ENCODE measurements at regions not wholly inside any gene's neighbourhood (a gene's known extent, or its start where the extent isn't known, plus 50 kb on each side); places are given as distances from the start of the nearest gene placed in this dataset.

- H4K20me1 ChIP-seq (ENCODE audit: insufficient read depth): no peaks in the 10 kb centered on the region
- H3K4me1 ChIP-seq (ENCODE audit: control insufficient read depth in 1 of 2, insufficient read depth in 2 of 2, low read length in 2 of 2): peaks cover 3 to 5% of the 10 kb centered on the region in 2 experiments
- no peaks in the 10 kb centered on the region for H3K79me2 ChIP-seq (ENCODE audit: insufficient read depth, low read length)
- H3K4me3 ChIP-seq (replicated peaks in 1 of 2; ENCODE audit: low read depth in 1 of 2, low read length in 2 of 2): no peak overlapping the region
- TF ChIP-seq MAX (IDR thresholded peaks at IDR 0.05) (no peak), ELF1 (IDR thresholded peaks at IDR 0.05; ENCODE audit: borderline replicate concordance, low read depth) (no peak), ZFX (IDR thresholded peaks at IDR 0.05) (no peak), REST (IDR thresholded peaks at IDR 0.05; ENCODE audit: low read depth) (no peak), ZNF274 (IDR thresholded peaks at IDR 0.05; ENCODE audit: low read depth, low read length) (no peak), EZH2phosphoT487 (IDR thresholded peaks at IDR 0.05; ENCODE audit: borderline replicate concordance) (no peak), TCF7L2 (IDR thresholded peaks at IDR 0.05; ENCODE audit: borderline replicate concordance, extremely low read depth, insufficient read depth, insufficient read length) (no peak), CTCF (IDR thresholded peaks at IDR 0.05 in 2 of 3, conservative IDR thresholded peaks at IDR 0.05 in 1 of 3; ENCODE audit: borderline replicate concordance in 1 of 3, insufficient read depth in 1 of 3, low read depth in 2 of 3, low read length in 2 of 3) (no peak), ZBTB33 (IDR thresholded peaks at IDR 0.05; ENCODE audit: extremely low read depth, insufficient replicate concordance, low read length) (no peak), SIN3A (IDR thresholded peaks at IDR 0.05; ENCODE audit: low read depth) (no peak), YY1 (IDR thresholded peaks at IDR 0.05; ENCODE audit: extremely low read depth, insufficient replicate concordance, low read depth, low read length) (no peak), ATF3 (IDR thresholded peaks at IDR 0.05) (no peak), RAD21 (IDR thresholded peaks at IDR 0.05; ENCODE audit: low read depth) (no peak), SRF (IDR thresholded peaks at IDR 0.05; ENCODE audit: low read depth) (no peak)
- H3K36me3 ChIP-seq (ENCODE audit: control insufficient read depth in 1 of 2, insufficient read depth in 2 of 2, low read length in 2 of 2): no peaks in the 10 kb centered on the region
- H3K9ac ChIP-seq (ENCODE audit: low read length): no peak overlapping the region
- no peaks in the 10 kb centered on the region for H3K27me3 ChIP-seq (ENCODE audit: insufficient read depth, low read length)
- no peak overlapping the region for H2AFZ ChIP-seq (ENCODE audit: low read depth, low read length, poor library complexity, severe bottlenecking)
- no peaks in the 10 kb centered on the region for H3K9me3 ChIP-seq (ENCODE audit: control insufficient read depth in 1 of 2, insufficient read depth in 1 of 2, low read depth in 1 of 2, low read length in 2 of 2)
- BruUV-seq (replicated peaks): no TSS peak
- RAD21 ChIA-PET (ENCODE audit: low non-redundant PET in 1 of 2, low total read pairs in 2 of 2, uncharacterized antibody in 2 of 2, unreplicated experiment in 2 of 2): no interaction called here
- no peak overlapping the region for H3K4me2 ChIP-seq (ENCODE audit: low read length)
- no peaks in the 10 kb centered on the region for H3K9me2 ChIP-seq (ENCODE audit: insufficient read depth)
- ATAC-seq (no peak), DNase-seq (ENCODE audit: low read depth, low spot score) (no peak)
- CTCF ChIA-PET: no interaction called here
- intact Hi-C loops (cut with micrococcal nuclease): no loop called here
- H3K27ac ChIP-seq (ENCODE audit: low read depth, low read length): no peak overlapping the region
- POLR2A ChIA-PET: no interaction called here
These were observed 93.2 kb upstream of the TLE3 start for GRCh38 chr15:70190965-70191364.
